ENCODE measurements at regions not wholly inside any gene's neighbourhood (a gene's known extent, or its start where the extent isn't known, plus 50 kb on each side); places are given as distances from the start of the nearest gene placed in this dataset.

- ATAC-seq (no peak), DNase-seq (no peak)
- no peaks in the 10 kb centered on the region for H3K9me3 ChIP-seq
- no peak for TF ChIP-seq POLR2A (IDR thresholded peaks at IDR 0.05)
- in situ Hi-C loops (cut with MboI; ENCODE audit: low sequenced_read_pairs in 4 of 4) = no loop called here
- H3K36me3 ChIP-seq = no peaks in the 10 kb centered on the region
- H3K27ac ChIP-seq = no peak overlapping the region
- H3K4me1 ChIP-seq = no peaks in the 10 kb centered on the region
- intact Hi-C loops (cut with DNase I; ENCODE audit: low total_unique reads) = no loop called here
- H3K4me3 ChIP-seq = no peak overlapping the region
- H3K27me3 ChIP-seq = no peaks in the 10 kb centered on the region
Observed at GRCh38 chr6:138030872-138031271, 76.3 kb downstream of the PERP start.

GRCh38 chr6:138031417-138031816 lies 75.8 kb downstream of the PERP start:
- in situ Hi-C loops (cut with MboI; ENCODE audit: low sequenced_read_pairs in 4 of 4) = no loop called here
- no peaks in the 10 kb centered on the region for H3K4me1 ChIP-seq
- ATAC-seq (no peak), DNase-seq (no peak)
- no peaks in the 10 kb centered on the region for H3K9me3 ChIP-seq
- intact Hi-C loops (cut with DNase I; ENCODE audit: low total_unique reads) = no loop called here
- no peak overlapping the region for H3K27ac ChIP-seq
- no peak for TF ChIP-seq POLR2A (IDR thresholded peaks at IDR 0.05)
- TF ChIP-seq, protein P1, sequence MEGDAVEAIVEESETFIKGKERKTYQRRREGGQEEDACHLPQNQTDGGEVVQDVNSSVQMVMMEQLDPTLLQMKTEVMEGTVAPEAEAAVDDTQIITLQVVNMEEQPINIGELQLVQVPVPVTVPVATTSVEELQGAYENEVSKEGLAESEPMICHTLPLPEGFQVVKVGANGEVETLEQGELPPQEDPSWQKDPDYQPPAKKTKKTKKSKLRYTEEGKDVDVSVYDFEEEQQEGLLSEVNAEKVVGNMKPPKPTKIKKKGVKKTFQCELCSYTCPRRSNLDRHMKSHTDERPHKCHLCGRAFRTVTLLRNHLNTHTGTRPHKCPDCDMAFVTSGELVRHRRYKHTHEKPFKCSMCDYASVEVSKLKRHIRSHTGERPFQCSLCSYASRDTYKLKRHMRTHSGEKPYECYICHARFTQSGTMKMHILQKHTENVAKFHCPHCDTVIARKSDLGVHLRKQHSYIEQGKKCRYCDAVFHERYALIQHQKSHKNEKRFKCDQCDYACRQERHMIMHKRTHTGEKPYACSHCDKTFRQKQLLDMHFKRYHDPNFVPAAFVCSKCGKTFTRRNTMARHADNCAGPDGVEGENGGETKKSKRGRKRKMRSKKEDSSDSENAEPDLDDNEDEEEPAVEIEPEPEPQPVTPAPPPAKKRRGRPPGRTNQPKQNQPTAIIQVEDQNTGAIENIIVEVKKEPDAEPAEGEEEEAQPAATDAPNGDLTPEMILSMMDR (IDR thresholded peaks at IDR 0.05 in 4 of 5, conservative IDR thresholded peaks at IDR 0.05 in 1 of 5) = no peak
- H3K36me3 ChIP-seq = no peaks in the 10 kb centered on the region
- no peak overlapping the region for H3K4me3 ChIP-seq
- H3K27me3 ChIP-seq = no peaks in the 10 kb centered on the region

- Histone ChIP-seq H3K27ac (no peak overlapping the region), H3K9me3 (no peaks in the 10 kb centered on the region), H3K27me3 (no peaks in the 10 kb centered on the region), H3K4me1 (no peaks in the 10 kb centered on the region), H3K4me3 (no peak overlapping the region), H3K36me3 (no peaks in the 10 kb centered on the region)
- TF ChIP-seq, protein P1 (IDR thresholded peaks at IDR 0.05 in 4 of 5, conservative IDR thresholded peaks at IDR 0.05 in 1 of 5) = no peak
- no peak for TF ChIP-seq POLR2A (IDR thresholded peaks at IDR 0.05)
- no peak for ATAC-seq
- intact Hi-C loops (cut with DNase I; ENCODE audit: low total_unique reads) (no loop called here), in situ Hi-C loops (cut with MboI; ENCODE audit: low sequenced_read_pairs in 4 of 4) (no loop called here)
- no peak for DNase-seq
Observed at GRCh38 chr6:138031850-138032249, 75.4 kb downstream of the PERP start.

- no peak overlapping the region for H3K4me3 ChIP-seq
- no peaks in the 10 kb centered on the region for H3K4me1 ChIP-seq
- H3K36me3 ChIP-seq = no peaks in the 10 kb centered on the region
- DNase-seq = no peak
- in situ Hi-C loops (cut with MboI; ENCODE audit: low sequenced_read_pairs in 4 of 4) (no loop called here), intact Hi-C loops (cut with DNase I; ENCODE audit: low total_unique reads) (no loop called here)
- no peaks in the 10 kb centered on the region for H3K9me3 ChIP-seq
- no peak for ATAC-seq
- no peak overlapping the region for H3K27ac ChIP-seq
- TF ChIP-seq POLR2A (IDR thresholded peaks at IDR 0.05) = no peak
- TF ChIP-seq, protein P1 (IDR thresholded peaks at IDR 0.05 in 4 of 5, conservative IDR thresholded peaks at IDR 0.05 in 1 of 5) = no peak
- no peaks in the 10 kb centered on the region for H3K27me3 ChIP-seq
Observed at GRCh38 chr6:138032571-138032970, 74.6 kb downstream of the PERP start.

- no peaks in the 10 kb centered on the region for H3K36me3 ChIP-seq
- in situ Hi-C loops (cut with MboI; ENCODE audit: low sequenced_read_pairs in 4 of 4) = no loop called here
- no peaks in the 10 kb centered on the region for H3K27me3 ChIP-seq
- TF ChIP-seq, protein P1 (IDR thresholded peaks at IDR 0.05 in 4 of 5, conservative IDR thresholded peaks at IDR 0.05 in 1 of 5) = no peak
- no peak for TF ChIP-seq POLR2A (IDR thresholded peaks at IDR 0.05)
- intact Hi-C loops (cut with DNase I; ENCODE audit: low total_unique reads) = no loop called here
- ATAC-seq = no peak
- no peak for DNase-seq
- H3K27ac ChIP-seq = no peak overlapping the region
- no peak overlapping the region for H3K4me3 ChIP-seq
- H3K4me1 ChIP-seq = no peaks in the 10 kb centered on the region
- no peaks in the 10 kb centered on the region for H3K9me3 ChIP-seq
Observed at GRCh38 chr6:138034229-138034628, 73.0 kb downstream of the PERP start.
